GM19455 (cell line): ENCODE measurements at regions not wholly inside any gene's neighbourhood (a gene's known extent, or its start where the extent isn't known, plus 50 kb on each side); places are given as distances from the start of the nearest gene placed in this dataset.

Source experiments
- ATAC-seq: cut with Tn5 transposase; IDR thresholded peaks from one replicate; pipeline ENCODE4 v1.9.1; 2021; ENCODE audit not compliant: unreplicated experiment

GRCh38 chr9:80881940-80882339 is 807.4 kb downstream of the TLE1 start:
- no peak for ATAC-seq

GRCh38 chr9:80881320-80881719 is 808.0 kb downstream of the TLE1 start:
- no peak for ATAC-seq

GRCh38 chr9:80878556-80878955 is 810.8 kb downstream of the TLE1 start:
- ATAC-seq: no peak

- ATAC-seq: no peak
These were observed 813.4 kb downstream of the TLE1 start for GRCh38 chr9:80875947-80876346.

- no peak for ATAC-seq
These were observed 815.1 kb downstream of the TLE1 start for GRCh38 chr9:80874276-80874675.

- no peak for ATAC-seq
These were observed 815.5 kb downstream of the TLE1 start for GRCh38 chr9:80873861-80874260.

- no peak for ATAC-seq
These were observed 817.8 kb downstream of the TLE1 start for GRCh38 chr9:80871596-80871995.

- no peak for ATAC-seq
These were observed 821.6 kb downstream of the TLE1 start for GRCh38 chr9:80867731-80868130.

- ATAC-seq: no peak
These were observed 822.6 kb downstream of the TLE1 start for GRCh38 chr9:80866576-80867227.

GRCh38 chr9:80866121-80866520 is 823.2 kb downstream of the TLE1 start:
- no peak for ATAC-seq

- no peak for ATAC-seq
These were observed 846.3 kb downstream of the TLE1 start for GRCh38 chr9:80843028-80843427.

GRCh38 chr9:80842389-80842788 is 847.0 kb downstream of the TLE1 start:
- ATAC-seq: no peak

- no peak for ATAC-seq
These were observed 847.5 kb downstream of the TLE1 start for GRCh38 chr9:80841888-80842287.

- no peak for ATAC-seq
These were observed 849.3 kb downstream of the TLE1 start for GRCh38 chr9:80839821-80840675.

GRCh38 chr9:80836013-80836412 is 853.3 kb downstream of the TLE1 start:
- no peak for ATAC-seq

GRCh38 chr9:80831751-80832150 is 857.6 kb downstream of the TLE1 start:
- ATAC-seq: no peak

GRCh38 chr9:80811656-80812055 is 877.7 kb downstream of the TLE1 start:
- no peak for ATAC-seq

GRCh38 chr9:80811003-80811402 is 878.3 kb downstream of the TLE1 start:
- no peak for ATAC-seq

- no peak for ATAC-seq
These were observed 882.7 kb downstream of the TLE1 start for GRCh38 chr9:80806671-80807070.

- ATAC-seq: no peak
These were observed 884.5 kb downstream of the TLE1 start for GRCh38 chr9:80804873-80805272.

GRCh38 chr9:80797831-80798688 is 891.3 kb downstream of the TLE1 start:
- ATAC-seq: no peak
